GM21390 (cell line): ENCODE measurements at regions not wholly inside any gene's neighbourhood (a gene's known extent, or its start where the extent isn't known, plus 50 kb on each side); places are given as distances from the start of the nearest gene placed in this dataset.

Experiments
- ATAC-seq: cut with Tn5 transposase; IDR thresholded peaks from one replicate; pipeline ENCODE4 v1.9.1; 2021; ENCODE audit not compliant: unreplicated experiment

- ATAC-seq = no peak
These were observed 76.1 kb downstream of the SLC25A47 start for GRCh38 chr14:100399052-100399849.

- ATAC-seq = no peak
These were observed 77.0 kb downstream of the SLC25A47 start for GRCh38 chr14:100400115-100400514.

- ATAC-seq = no peak
These were observed 78.0 kb downstream of the SLC25A47 start for GRCh38 chr14:100401031-100401692.

- no peak for ATAC-seq
These were observed 78.7 kb downstream of the SLC25A47 start for GRCh38 chr14:100401792-100402191.

- ATAC-seq = no peak
These were observed 79.5 kb downstream of the SLC25A47 start for GRCh38 chr14:100402631-100403030.

GRCh38 chr14:100403105-100403504 is 80.0 kb downstream of the SLC25A47 start:
- no peak for ATAC-seq

GRCh38 chr14:100403802-100404365 is 80.7 kb downstream of the SLC25A47 start:
- no peak for ATAC-seq

GRCh38 chr14:100404419-100404818 is 81.3 kb downstream of the SLC25A47 start:
- no peak for ATAC-seq

GRCh38 chr14:100405760-100406455 is 82.8 kb downstream of the SLC25A47 start:
- no peak for ATAC-seq

- no peak for ATAC-seq
These were observed 83.5 kb downstream of the SLC25A47 start for GRCh38 chr14:100406505-100407131.

- ATAC-seq = no peak
These were observed 84.4 kb downstream of the SLC25A47 start for GRCh38 chr14:100407376-100408102.

- ATAC-seq = no peak
These were observed 85.3 kb downstream of the SLC25A47 start for GRCh38 chr14:100408350-100409002.

- no peak for ATAC-seq
These were observed 85.8 kb downstream of the SLC25A47 start for GRCh38 chr14:100409003-100409360.

- no peak for ATAC-seq
These were observed 86.5 kb downstream of the SLC25A47 start for GRCh38 chr14:100409651-100410050.

GRCh38 chr14:100410056-100410565 is 87.0 kb downstream of the SLC25A47 start:
- no peak for ATAC-seq

GRCh38 chr14:100413699-100414098 is 90.6 kb downstream of the SLC25A47 start:
- ATAC-seq = no peak

GRCh38 chr14:100415226-100415625 is 92.1 kb downstream of the SLC25A47 start:
- ATAC-seq = no peak

- ATAC-seq = no peak
These were observed 93.0 kb downstream of the SLC25A47 start for GRCh38 chr14:100416081-100416680.
